ENCODE measurements at regions not wholly inside any gene's neighbourhood (a gene's known extent, or its start where the extent isn't known, plus 50 kb on each side); places are given as distances from the start of the nearest gene placed in this dataset.
"Not testable (repeated sequence)": the region's sequence is repeated elsewhere in the genome, so short reads cannot be mapped to it uniquely, and the experiment has no call there.

- DNase-seq, result no peak
Observed at GRCh38 chr2:128613876-128614275, 295.2 kb upstream of the HS6ST1 start.

- DNase-seq, result not testable (repeated sequence)
Observed at GRCh38 chr2:128614907-128615306, 296.2 kb upstream of the HS6ST1 start.

- no peak for DNase-seq
Observed at GRCh38 chr2:128615571-128615970, 296.9 kb upstream of the HS6ST1 start.

- no peak for DNase-seq
Observed at GRCh38 chr2:128617029-128617590, 298.4 kb upstream of the HS6ST1 start.

GRCh38 chr2:128617661-128618060, 299.0 kb upstream of the HS6ST1 start:
- no peak for DNase-seq

- no peak for DNase-seq
Observed at GRCh38 chr2:128618642-128619041, 300.0 kb upstream of the HS6ST1 start.

- DNase-seq, result no peak
Observed at GRCh38 chr2:128619471-128620325, 301.0 kb upstream of the HS6ST1 start.

GRCh38 chr2:128621074-128621473, 302.4 kb upstream of the HS6ST1 start:
- no peak for DNase-seq

GRCh38 chr2:128622371-128622770, 303.7 kb upstream of the HS6ST1 start:
- no peak for DNase-seq

- DNase-seq, result no peak
Observed at GRCh38 chr2:128622955-128623620, 304.4 kb upstream of the HS6ST1 start.

GRCh38 chr2:128623776-128624761, 305.4 kb upstream of the HS6ST1 start:
- DNase-seq, result no peak

GRCh38 chr2:128624956-128625355, 306.3 kb upstream of the HS6ST1 start:
- DNase-seq, result no peak

- no peak for DNase-seq
Observed at GRCh38 chr2:128625421-128625820, 306.8 kb upstream of the HS6ST1 start.

- DNase-seq, result no peak
Observed at GRCh38 chr2:128625963-128626759, 307.5 kb upstream of the HS6ST1 start.

GRCh38 chr2:128626760-128627511, 308.3 kb upstream of the HS6ST1 start:
- DNase-seq, result no peak

GRCh38 chr2:128628206-128628605, 309.5 kb upstream of the HS6ST1 start:
- DNase-seq, result no peak

GRCh38 chr2:128628996-128629395, 310.3 kb upstream of the HS6ST1 start:
- DNase-seq, result no peak

GRCh38 chr2:128630974-128631697, 312.5 kb upstream of the HS6ST1 start:
- DNase-seq, result no peak

- no peak for DNase-seq
Observed at GRCh38 chr2:128631698-128632500, 313.2 kb upstream of the HS6ST1 start.

All from left kidney (tissue), 1 donor.